GM13976 (cell line): ENCODE measurements at regions not wholly inside any gene's neighbourhood (a gene's known extent, or its start where the extent isn't known, plus 50 kb on each side); places are given as distances from the start of the nearest gene placed in this dataset.

Source experiments
- DNase-seq: peaks from one replicate; pipeline ENCODE4 v3.0.0; 2012; ENCODE audit warnings: low spot score
- CTCF ChIP-seq: IDR thresholded peaks from 2 replicates; pipeline ENCODE4 v1.5.1; 2012; ENCODE audit warnings: borderline replicate concordance, mild to moderate bottlenecking; ENCODE audit not compliant: insufficient read depth; ENCODE audit errors: extremely low read depth, missing control alignments, control extremely low read depth
- in situ Hi-C: fragments of 300-500 bp; cut with MboI; formaldehyde crosslinking; loops from one replicate; pipeline ENCODE4 v1.12.0; 2022; ENCODE audit warnings: low sequenced_read_pairs, mixed read lengths, inconsistent platforms; ENCODE audit not compliant: unreplicated experiment

GRCh38 chr9:30574355-30575151 lies 1809.9 kb upstream of the ACO1 start:
- DNase-seq, result no peak
- in situ Hi-C loops, result no loop called here
- TF ChIP-seq CTCF, result no peak

GRCh38 chr9:30575218-30575617 lies 1809.2 kb upstream of the ACO1 start:
- no peak for DNase-seq
- TF ChIP-seq CTCF, result no peak
- in situ Hi-C loops, result no loop called here

DNA sequence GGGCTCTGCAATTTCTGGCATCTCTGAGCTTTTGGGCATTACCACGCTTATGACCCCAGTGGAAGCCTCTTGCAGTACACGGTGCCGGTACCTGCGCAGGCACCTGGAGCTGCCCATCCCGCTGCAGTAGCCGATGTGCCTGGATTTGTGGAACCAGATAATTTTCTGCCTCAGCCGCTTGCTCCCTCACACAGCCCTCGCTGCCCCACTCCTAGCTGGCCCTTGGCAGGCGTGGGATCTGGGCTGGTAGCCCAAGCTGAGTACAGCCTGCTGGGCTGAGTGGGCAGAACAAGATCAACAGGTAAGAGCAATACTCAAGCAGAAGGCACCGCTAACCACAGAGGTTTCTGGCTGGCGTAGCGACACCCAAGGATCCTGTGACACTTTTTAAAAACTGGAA lies 1808.8 kb upstream of the ACO1 start:
- in situ Hi-C loops, result no loop called here
- DNase-seq, result no peak
- no peak for TF ChIP-seq CTCF

DNA sequence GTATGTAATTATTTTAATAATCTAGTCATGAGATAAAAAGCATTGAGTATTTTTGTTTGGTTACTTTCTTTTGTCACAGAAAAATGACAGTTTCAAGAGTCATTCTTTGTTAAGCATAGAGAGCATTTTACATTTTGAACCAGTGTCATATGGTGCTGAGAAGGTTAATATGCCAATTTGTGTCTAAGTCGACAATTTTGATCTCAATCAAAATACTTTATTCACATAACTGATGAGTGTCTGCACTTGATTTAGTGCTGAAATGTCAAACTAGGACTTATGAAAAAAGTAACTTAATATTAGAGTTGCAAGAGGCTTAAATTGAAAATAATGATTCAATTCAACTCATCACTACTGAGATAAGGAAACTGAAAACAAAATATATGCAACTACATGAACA lies 1804.6 kb upstream of the ACO1 start:
- in situ Hi-C loops, result no loop called here
- DNase-seq, result no peak
- no peak for TF ChIP-seq CTCF

GRCh38 chr9:30582240-30582639 lies 1802.2 kb upstream of the ACO1 start:
- no peak for TF ChIP-seq CTCF
- in situ Hi-C loops, result no loop called here
- no peak for DNase-seq

DNA sequence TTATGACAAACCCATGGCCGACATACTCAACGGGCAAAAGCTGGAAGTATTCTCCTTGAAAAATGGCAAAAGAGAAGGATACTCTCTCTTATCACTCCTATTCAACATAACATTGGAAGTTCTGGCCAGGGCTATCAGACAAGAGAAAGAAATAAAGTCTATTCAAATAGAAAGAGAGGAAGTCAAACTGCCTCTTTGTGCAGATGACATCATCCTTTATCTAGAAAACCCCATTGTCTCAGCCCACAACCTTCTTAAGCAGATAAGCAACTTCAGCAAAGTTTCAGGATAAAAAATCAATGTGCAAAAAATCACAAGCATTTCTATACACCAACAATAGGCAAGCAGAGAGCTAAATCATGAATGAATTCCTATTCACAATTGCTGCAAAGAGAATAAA lies 1799.9 kb upstream of the ACO1 start:
- in situ Hi-C loops, result no loop called here
- no peak for DNase-seq
- no peak for TF ChIP-seq CTCF
